CD14-positive monocyte (primary cell): ENCODE measurements at regions not wholly inside any gene's neighbourhood (a gene's known extent, or its start where the extent isn't known, plus 50 kb on each side); places are given as distances from the start of the nearest gene placed in this dataset.

Source experiments
- DNase-seq, 3 donors: peaks; one replicate each; pipeline ENCODE4 v3.0.0-alpha.2; 2011 to 2022
- H2AFZ ChIP-seq: 2 replicates; pipeline ENCODE4 v1.6.0; 2012; ENCODE audit warnings: mild to moderate bottlenecking, low read depth, low read length, inconsistent platforms; ENCODE audit not compliant: insufficient read depth, poor library complexity, severe bottlenecking
- H3K27ac ChIP-seq, 2 donors: 1 replicate in 1 of 2; 2 replicates in 1 of 2; pipeline ENCODE4 v1.5.1; 2012 to 2013; ENCODE audit warnings: low read length in 2 of 2, control low read depth in 1 of 2, inconsistent platforms in 1 of 2, low read depth in 1 of 2, mild to moderate bottlenecking in 1 of 2
- H3K27me3 ChIP-seq, 2 donors: one replicate each; pipeline versions ENCODE4 v1.6.0 to v1.6.1; 2011 to 2013; ENCODE audit warnings: low read length in 2 of 2; ENCODE audit not compliant: control insufficient read depth in 2 of 2, insufficient read depth in 2 of 2
- H3K36me3 ChIP-seq, 2 donors: replicated peaks in 1 of 2; 1 replicate in 1 of 2; 2 replicates in 1 of 2; pipeline versions ENCODE4 v1.5.1 to v1.6.1; 2012 to 2013; ENCODE audit warnings: low read length in 2 of 2, control low read depth in 1 of 2, inconsistent platforms in 1 of 2, mild to moderate bottlenecking in 1 of 2; ENCODE audit not compliant: insufficient read depth in 2 of 2, control insufficient read depth in 1 of 2
- H3K4me1 ChIP-seq, 2 donors: 1 replicate in 1 of 2; 2 replicates in 1 of 2; pipeline versions ENCODE4 v1.5.1 to v1.6.1; 2012 to 2013; ENCODE audit warnings: low read length in 2 of 2, control low read depth in 1 of 2, inconsistent platforms in 1 of 2, mild to moderate bottlenecking in 1 of 2, moderate library complexity in 1 of 2; ENCODE audit not compliant: insufficient read depth in 2 of 2, control insufficient read depth in 1 of 2
- H3K4me2 ChIP-seq: replicated peaks from 2 replicates; pipeline ENCODE3; 2012; ENCODE audit warnings: low read length, moderate library complexity, mild to moderate bottlenecking; ENCODE audit not compliant: poor library complexity, severe bottlenecking; ENCODE audit errors: extremely low read depth
- H3K4me3 ChIP-seq, 3 experiments: fragments of 200-600 bp in 1 of 3; sonication (generic) in 1 of 3; replicated peaks in 1 of 3; 1 replicate in 2 of 3; 2 replicates in 1 of 3; pipeline ENCODE4 v1.5.1; 2011 to 2013; ENCODE audit warnings: low read length in 3 of 3, mild to moderate bottlenecking in 3 of 3, control low read depth in 2 of 3, low read depth in 2 of 3, inconsistent platforms in 1 of 3, moderate library complexity in 1 of 3
- H3K79me2 ChIP-seq: 2 replicates; pipeline ENCODE4 v1.6.0; 2012; ENCODE audit warnings: mild to moderate bottlenecking, control low read depth, inconsistent platforms, low read length, moderate library complexity; ENCODE audit not compliant: insufficient read depth
- H3K9ac ChIP-seq: 2 replicates; pipeline ENCODE4 v1.6.0; 2017; ENCODE audit warnings: low read length, mild to moderate bottlenecking; ENCODE audit not compliant: insufficient read depth, poor library complexity, severe bottlenecking
- H3K9me3 ChIP-seq, 2 donors: replicated peaks in 1 of 2; 1 replicate in 1 of 2; 2 replicates in 1 of 2; pipeline versions ENCODE4 v1.5.1 to v1.6.1; 2012 to 2013; ENCODE audit warnings: low read length in 2 of 2, control low read depth in 1 of 2; ENCODE audit not compliant: control insufficient read depth in 1 of 2, insufficient read depth in 1 of 2
- H4K20me1 ChIP-seq: 2 replicates; pipeline ENCODE4 v1.6.0; 2012; ENCODE audit warnings: mild to moderate bottlenecking, low read length, control low read depth, moderate library complexity; ENCODE audit not compliant: insufficient read depth
- H3K27ac Mint-ChIP-seq, 7 donors: one replicate each; pipeline ENCODE4 v1.8.0; 2020; ENCODE audit warnings: mild to moderate bottlenecking in 7 of 7, mixed read lengths in 7 of 7, moderate library complexity in 6 of 7, inconsistent platforms in 2 of 7
- H3K27me3 Mint-ChIP-seq, 3 donors: one replicate each; pipeline ENCODE4 v1.8.0; 2021 to 2022; ENCODE audit warnings: low read depth in 3 of 3, mild to moderate bottlenecking in 3 of 3, mixed read lengths in 3 of 3, moderate library complexity in 3 of 3, inconsistent platforms in 1 of 3
- H3K36me3 Mint-ChIP-seq, 2 donors: one replicate each; pipeline ENCODE4 v1.8.0; 2020; ENCODE audit warnings: mixed read lengths in 2 of 2, inconsistent platforms in 1 of 2, mild to moderate bottlenecking in 1 of 2
- H3K4me1 Mint-ChIP-seq: one replicate; pipeline ENCODE4 v1.8.0; 2020; ENCODE audit warnings: mild to moderate bottlenecking, mixed read lengths
- H3K4me3 Mint-ChIP-seq, 2 donors: one replicate each; pipeline ENCODE4 v1.8.0; 2020; ENCODE audit warnings: mild to moderate bottlenecking in 2 of 2, mixed read lengths in 2 of 2, moderate library complexity in 1 of 2
- H3K9me3 Mint-ChIP-seq, 7 donors: one replicate each; pipeline ENCODE4 v1.8.0; 2020 to 2022; ENCODE audit warnings: mixed read lengths in 7 of 7, mild to moderate bottlenecking in 6 of 7, moderate library complexity in 6 of 7, inconsistent platforms in 2 of 7
- CTCF ChIP-seq: fragments of 200-600 bp; IDR thresholded peaks from one replicate; pipeline ENCODE4 v1.8.0; 2022; ENCODE audit warnings: antibody characterized with exemption, mild to moderate bottlenecking
- WGBS: methylation state at CpG from one replicate; pipeline ENCODE4 v1.1.5; 2013; ENCODE audit warnings: missing lambda C conversion rate; ENCODE audit not compliant: insufficient coverage; 5-methylcytosine and 5-hydroxymethylcytosine counted together
- intact Hi-C, 2 donors: fragments of 100-400 bp; cut with micrococcal nuclease; formaldehyde crosslinking; loops; one replicate each; pipeline versions ENCODE4 v1.15.0 to v1.15.1; 2023

GRCh38 chr5:74138721-74139120 is 501.8 kb downstream of the ENC1 start:
- intact Hi-C loops: no loop called here
- DNase-seq: no peak
- H3K4me1 Mint-ChIP-seq: no peaks in the 10 kb centered on the region

GRCh38 chr5:74136276-74136825 is 504.2 kb downstream of the ENC1 start:
- H3K9me3 ChIP-seq: no peaks in the 10 kb centered on the region
- no peaks in the 10 kb centered on the region for H3K9me3 Mint-ChIP-seq
- no peak for DNase-seq
- peaks cover 0 to 4% of the 10 kb centered on the region in 2 donors for H3K27me3 ChIP-seq
- no peaks in the 10 kb centered on the region for H3K4me1 ChIP-seq
- no peaks in the 10 kb centered on the region for H3K79me2 ChIP-seq
- H3K4me2 ChIP-seq: no peak overlapping the region
- no peak for TF ChIP-seq CTCF
- no peak overlapping the region for H2AFZ ChIP-seq
- H4K20me1 ChIP-seq: no peaks in the 10 kb centered on the region
- H3K27ac ChIP-seq: no peak overlapping the region
- no peak overlapping the region for H3K4me3 ChIP-seq
- intact Hi-C loops: no loop called here
- no peaks in the 10 kb centered on the region for H3K4me1 Mint-ChIP-seq
- H3K36me3 Mint-ChIP-seq: no peaks in the 10 kb centered on the region
- H3K9ac ChIP-seq: no peak overlapping the region
- H3K27ac Mint-ChIP-seq: no peak overlapping the region
- H3K36me3 ChIP-seq: no peaks in the 10 kb centered on the region
- 100% methylated on average over 2 of the region's 2 CpGs for WGBS
- H3K4me3 Mint-ChIP-seq: no peak overlapping the region
- peaks cover 2 to 8% (median 7%) of the 10 kb centered on the region in 3 donors for H3K27me3 Mint-ChIP-seq

More at GRCh38 chr5:74138721-74139120, 501.8 kb downstream of the ENC1 start:
- H3K27ac ChIP-seq: no peak overlapping the region
- TF ChIP-seq CTCF: no peak
- no peak overlapping the region for H3K27ac Mint-ChIP-seq
- H2AFZ ChIP-seq: no peak overlapping the region
- H3K4me2 ChIP-seq: no peak overlapping the region
- H3K27me3 Mint-ChIP-seq: peaks cover 0 to 10% (median 2%) of the 10 kb centered on the region in 3 donors
- WGBS: 78% methylated on average over 1 of the region's 2 CpGs
- H4K20me1 ChIP-seq: no peaks in the 10 kb centered on the region
- H3K4me1 ChIP-seq: no peaks in the 10 kb centered on the region
- H3K9me3 Mint-ChIP-seq: peaks cover 0 to 1% (median 0%) of the 10 kb centered on the region in 7 donors
- H3K79me2 ChIP-seq: no peaks in the 10 kb centered on the region
- no peak overlapping the region for H3K4me3 ChIP-seq
- no peak overlapping the region for H3K9ac ChIP-seq
- H3K27me3 ChIP-seq: peaks cover 0 to 4% of the 10 kb centered on the region in 2 donors
- H3K36me3 ChIP-seq: no peaks in the 10 kb centered on the region
- H3K9me3 ChIP-seq: no peaks in the 10 kb centered on the region
- H3K4me3 Mint-ChIP-seq: peak overlapping the region in 1 of 2 donors; percentile 14
- no peaks in the 10 kb centered on the region for H3K36me3 Mint-ChIP-seq
